ENCODE measurements at regions not wholly inside any gene's neighbourhood (a gene's known extent, or its start where the extent isn't known, plus 50 kb on each side); places are given as distances from the start of the nearest gene placed in this dataset.

DNA sequence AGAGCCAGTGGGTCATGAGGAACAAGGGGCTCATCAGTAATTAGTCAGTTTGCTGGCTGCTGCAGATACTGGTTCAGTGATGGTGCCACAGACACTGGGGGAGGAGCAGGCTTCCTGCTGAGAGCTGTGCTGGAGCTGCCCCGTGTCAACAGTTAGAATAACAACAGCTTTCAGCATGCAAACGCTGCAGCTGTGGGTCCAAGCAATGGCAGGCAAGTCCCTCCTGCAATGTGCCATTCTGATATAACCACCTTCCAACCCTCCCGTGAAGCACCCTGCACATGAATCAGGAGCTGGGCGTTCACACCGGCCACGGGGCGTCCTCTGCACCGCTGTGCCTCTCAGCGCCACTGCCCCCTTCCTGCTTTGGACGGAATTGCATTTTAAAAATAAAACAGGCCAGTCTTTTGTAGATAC is 258.4 kb upstream of the SFSWAP start:
- no peaks in the 10 kb centered on the region for H3K4me1 Mint-ChIP-seq (ENCODE audit: low read depth)
- DNase-seq (ENCODE audit: low spot score): no peak
- H3K4me3 Mint-ChIP-seq: no peak overlapping the region
- no peak overlapping the region for H3K27ac Mint-ChIP-seq
- intact Hi-C loops (cut with micrococcal nuclease): loop anchor here (1.0 kb wide), 1 partner anchor 347 kb away; no protein-coding TSS in a partner anchor
- no peaks in the 10 kb centered on the region for H3K36me3 Mint-ChIP-seq (ENCODE audit: low read depth)
- H3K27me3 Mint-ChIP-seq (ENCODE audit: insufficient read depth): peaks cover 5% of the 10 kb centered on the region
- H3K9me3 Mint-ChIP-seq: no peaks in the 10 kb centered on the region

DNA sequence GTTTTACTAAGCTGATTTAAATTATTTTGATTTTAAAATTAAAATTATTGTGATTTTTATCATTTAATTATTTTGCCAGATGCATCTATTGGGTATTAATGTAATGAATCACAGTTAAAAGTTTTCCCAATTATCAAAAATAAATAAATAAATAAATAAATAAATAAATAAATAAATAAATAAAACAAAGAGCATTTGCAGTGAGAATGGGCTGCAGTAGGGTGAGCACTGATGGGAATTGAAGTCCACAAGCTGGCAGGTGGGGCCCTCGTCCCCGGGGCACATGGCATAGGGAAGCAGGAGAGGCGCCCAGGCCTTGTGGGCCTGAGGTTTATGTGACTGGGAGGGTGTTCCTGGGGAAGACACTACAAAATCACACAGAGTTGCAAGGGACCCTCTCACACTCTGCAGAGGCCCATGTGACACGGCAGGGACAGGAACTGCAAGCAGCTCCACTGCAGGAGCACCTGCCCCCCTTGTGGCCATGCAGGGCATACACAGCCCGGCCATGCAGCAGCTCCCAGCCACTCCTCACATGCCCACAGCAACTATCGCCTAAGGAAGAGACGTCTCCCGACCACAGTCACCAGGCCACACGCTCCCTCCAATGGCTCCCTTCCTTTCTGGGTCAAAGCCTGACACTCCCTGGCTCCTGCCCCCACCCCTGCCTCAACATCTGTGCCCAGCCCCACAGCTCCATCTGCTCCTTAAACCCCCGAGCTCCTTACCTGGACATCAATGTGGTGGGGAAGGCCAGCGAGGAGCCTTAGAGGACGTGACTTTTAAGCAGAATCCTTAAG is 256.3 kb upstream of the SFSWAP start:
- Mint-ChIP-seq H3K9me3 (no peaks in the 10 kb centered on the region), H3K36me3 (ENCODE audit: low read depth) (no peaks in the 10 kb centered on the region), H3K27me3 (ENCODE audit: insufficient read depth) (peaks cover 2% of the 10 kb centered on the region), H3K27ac (no peak overlapping the region), H3K4me1 (ENCODE audit: low read depth) (no peaks in the 10 kb centered on the region), H3K4me3 (no peak overlapping the region)
- DNase-seq (ENCODE audit: low spot score): no peak
- intact Hi-C loops (cut with micrococcal nuclease): no loop called here

DNA sequence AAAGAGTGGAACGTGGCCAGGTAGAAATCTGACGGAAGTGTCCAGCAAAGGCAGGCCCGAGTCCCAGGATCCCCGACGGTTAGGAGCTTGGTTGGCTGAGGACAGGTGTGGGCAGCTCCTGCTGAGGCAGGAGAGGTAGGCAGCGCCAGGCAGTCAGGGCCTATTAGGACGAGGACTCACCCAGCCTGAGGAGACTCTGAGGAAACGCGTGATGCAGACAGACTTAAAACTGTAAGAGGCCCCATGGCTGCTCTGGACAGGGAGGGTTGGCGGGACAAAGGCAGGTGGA is 255.7 kb upstream of the SFSWAP start:
- Mint-ChIP-seq H3K4me3 (no peak overlapping the region), H3K4me1 (ENCODE audit: low read depth) (no peaks in the 10 kb centered on the region), H3K27ac (no peak overlapping the region), H3K36me3 (ENCODE audit: low read depth) (no peaks in the 10 kb centered on the region), H3K9me3 (no peaks in the 10 kb centered on the region), H3K27me3 (ENCODE audit: insufficient read depth) (peaks cover 2% of the 10 kb centered on the region)
- DNase-seq (ENCODE audit: low spot score): no peak
- intact Hi-C loops (cut with micrococcal nuclease): no loop called here

DNA sequence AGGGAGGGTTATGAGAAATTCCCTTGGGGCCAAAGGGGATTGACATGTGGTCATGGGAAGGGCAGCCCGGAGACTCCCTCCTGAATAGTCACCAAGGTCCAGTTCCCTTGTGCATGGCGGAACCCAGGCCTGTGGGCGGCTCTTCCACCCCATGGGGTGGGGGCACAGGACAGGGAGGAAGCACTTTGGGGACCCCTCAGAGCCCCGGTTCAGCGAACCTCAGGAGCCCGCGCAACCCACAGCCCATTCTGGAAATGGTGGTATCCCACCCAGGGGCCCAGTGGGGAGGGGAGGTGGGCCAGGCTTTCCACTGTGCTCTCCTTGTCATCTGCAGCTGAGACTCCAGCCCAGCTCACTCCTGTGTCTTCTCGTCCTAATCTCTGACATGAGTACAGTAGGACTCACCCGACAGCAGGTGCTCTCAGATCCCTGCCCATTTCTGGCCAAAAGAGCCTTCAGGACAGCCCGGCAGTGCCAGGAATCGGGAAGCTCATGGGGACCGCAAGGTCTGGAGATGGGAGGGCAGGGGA is 255.2 kb upstream of the SFSWAP start:
- no peaks in the 10 kb centered on the region for H3K4me1 Mint-ChIP-seq (ENCODE audit: low read depth)
- no peaks in the 10 kb centered on the region for H3K9me3 Mint-ChIP-seq
- intact Hi-C loops (cut with micrococcal nuclease): no loop called here
- H3K36me3 Mint-ChIP-seq (ENCODE audit: low read depth): no peaks in the 10 kb centered on the region
- H3K27me3 Mint-ChIP-seq (ENCODE audit: insufficient read depth): peaks cover 2% of the 10 kb centered on the region
- no peak overlapping the region for H3K27ac Mint-ChIP-seq
- DNase-seq (ENCODE audit: low spot score): no peak
- H3K4me3 Mint-ChIP-seq: no peak overlapping the region

DNA sequence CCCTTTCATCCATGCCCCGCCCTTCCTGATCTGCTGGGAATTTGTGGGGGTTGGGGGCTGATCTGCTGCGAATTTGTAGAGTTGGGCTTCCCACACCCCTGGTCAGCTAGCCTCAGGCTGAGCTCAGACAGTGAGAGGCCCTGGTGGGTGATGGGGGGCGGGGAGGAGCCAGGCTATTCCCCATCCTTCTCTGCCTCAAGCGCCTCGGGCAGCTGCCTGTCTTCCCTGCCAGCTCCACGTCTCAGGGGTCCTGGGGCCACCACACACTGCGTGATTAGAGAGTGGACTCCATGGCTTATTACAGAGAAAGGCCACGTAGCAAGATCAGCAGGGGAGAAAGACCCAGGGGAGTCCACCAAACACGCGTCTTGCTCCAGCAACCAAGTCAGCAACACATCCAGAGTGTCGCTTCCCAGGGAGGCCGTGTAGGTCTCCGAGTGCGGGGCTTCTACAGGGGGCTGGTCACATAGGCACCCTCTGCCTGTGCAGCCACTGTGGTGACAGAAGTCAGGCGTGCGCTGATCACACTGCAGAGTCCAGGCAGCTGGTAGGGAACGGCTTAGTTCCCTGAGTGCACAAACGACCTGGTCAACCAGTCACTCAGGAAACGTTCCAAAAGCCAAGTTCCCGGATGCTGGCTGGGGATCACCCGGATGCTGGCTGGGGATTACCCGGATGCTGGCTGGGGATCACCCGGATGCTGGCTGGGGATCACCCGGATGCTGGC is 254.4 kb upstream of the SFSWAP start:
- DNase-seq (ENCODE audit: low spot score): no peak
- Mint-ChIP-seq H3K36me3 (ENCODE audit: low read depth) (no peaks in the 10 kb centered on the region), H3K27ac (no peak overlapping the region), H3K4me1 (ENCODE audit: low read depth) (no peaks in the 10 kb centered on the region), H3K27me3 (ENCODE audit: insufficient read depth) (peaks cover 2% of the 10 kb centered on the region), H3K4me3 (no peak overlapping the region), H3K9me3 (no peaks in the 10 kb centered on the region)
- intact Hi-C loops (cut with micrococcal nuclease): no loop called here

DNA sequence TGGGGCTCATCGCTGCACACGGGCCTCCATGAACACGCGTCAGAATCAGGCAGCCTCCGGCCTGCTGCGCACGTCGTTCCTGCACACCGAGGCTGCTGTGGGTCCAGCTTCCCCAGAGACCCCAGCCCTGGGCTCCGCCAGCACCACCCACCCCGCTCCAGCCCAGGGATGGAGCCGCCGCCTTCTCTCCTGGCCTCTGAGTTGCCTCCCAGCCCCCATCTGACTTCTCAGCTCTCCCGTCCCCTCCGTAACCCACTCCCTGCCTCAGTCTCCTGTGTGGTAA is 253.9 kb upstream of the SFSWAP start:
- Mint-ChIP-seq H3K36me3 (ENCODE audit: low read depth) (no peaks in the 10 kb centered on the region), H3K9me3 (no peaks in the 10 kb centered on the region), H3K4me3 (no peak overlapping the region), H3K27me3 (ENCODE audit: insufficient read depth) (peaks cover 2% of the 10 kb centered on the region), H3K4me1 (ENCODE audit: low read depth) (no peaks in the 10 kb centered on the region), H3K27ac (no peak overlapping the region)
- intact Hi-C loops (cut with micrococcal nuclease): no loop called here
- no peak for DNase-seq (ENCODE audit: low spot score)

DNA sequence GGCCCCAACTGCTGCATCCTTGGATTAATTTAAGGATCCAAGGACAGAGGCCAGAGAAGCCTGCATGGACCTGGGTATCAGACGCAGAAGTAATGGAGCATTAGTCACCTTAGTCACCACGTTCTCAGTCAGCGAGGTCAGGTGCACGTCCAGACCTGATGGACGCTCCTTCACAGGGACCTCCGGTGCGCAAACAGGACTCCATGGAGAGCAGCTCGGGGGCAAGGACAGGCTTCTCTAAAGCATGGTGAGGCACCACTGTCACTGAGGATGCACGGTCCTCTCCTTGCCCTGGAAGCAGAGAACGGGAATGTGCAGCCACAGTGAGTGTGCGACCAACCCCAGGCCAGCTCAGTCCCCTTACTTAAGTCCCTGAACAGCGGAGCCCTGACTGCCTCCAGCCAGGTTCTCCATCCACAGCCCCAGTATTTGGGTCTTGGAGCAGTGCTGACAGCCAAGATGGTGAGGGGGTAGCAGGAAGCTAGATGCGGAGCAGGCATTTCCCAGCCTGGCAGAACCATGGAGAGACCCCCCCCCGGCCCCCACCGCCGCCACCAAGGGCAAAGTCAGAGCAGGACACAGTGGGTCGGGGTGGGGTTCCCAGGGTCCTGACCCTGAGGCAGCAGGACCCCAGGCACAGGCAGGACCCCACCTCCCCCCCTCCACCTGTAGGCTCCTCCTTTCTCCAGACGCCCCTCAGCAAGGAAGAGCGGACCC is 253.4 kb upstream of the SFSWAP start:
- no peaks in the 10 kb centered on the region for H3K36me3 Mint-ChIP-seq (ENCODE audit: low read depth)
- intact Hi-C loops (cut with micrococcal nuclease): no loop called here
- no peak for DNase-seq (ENCODE audit: low spot score)
- H3K9me3 Mint-ChIP-seq: no peaks in the 10 kb centered on the region
- H3K4me1 Mint-ChIP-seq (ENCODE audit: low read depth): no peaks in the 10 kb centered on the region
- no peak overlapping the region for H3K27ac Mint-ChIP-seq
- H3K27me3 Mint-ChIP-seq (ENCODE audit: insufficient read depth): peaks cover 7% of the 10 kb centered on the region
- H3K4me3 Mint-ChIP-seq: no peak overlapping the region

DNA sequence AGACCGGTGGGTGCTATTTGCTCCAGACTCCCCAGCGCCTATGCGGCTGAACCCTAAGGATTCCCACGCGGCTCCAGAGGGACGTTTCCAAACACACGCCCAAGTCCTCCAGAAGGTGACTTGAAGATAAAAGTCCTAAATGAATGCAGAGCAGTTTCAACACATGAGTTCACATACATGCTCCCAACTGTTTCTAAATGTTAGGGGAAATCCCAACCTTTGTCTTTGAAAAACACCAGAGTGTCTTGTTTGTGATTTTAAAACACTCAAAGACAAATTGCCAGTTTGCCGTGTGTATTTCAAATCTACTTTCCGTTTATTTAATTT is 252.9 kb upstream of the SFSWAP start:
- H3K36me3 Mint-ChIP-seq (ENCODE audit: low read depth): no peaks in the 10 kb centered on the region
- H3K9me3 Mint-ChIP-seq: no peaks in the 10 kb centered on the region
- no peak overlapping the region for H3K27ac Mint-ChIP-seq
- H3K4me1 Mint-ChIP-seq (ENCODE audit: low read depth): no peaks in the 10 kb centered on the region
- peaks cover 7% of the 10 kb centered on the region for H3K27me3 Mint-ChIP-seq (ENCODE audit: insufficient read depth)
- H3K4me3 Mint-ChIP-seq: no peak overlapping the region
- DNase-seq (ENCODE audit: low spot score): no peak
- intact Hi-C loops (cut with micrococcal nuclease): no loop called here

DNA sequence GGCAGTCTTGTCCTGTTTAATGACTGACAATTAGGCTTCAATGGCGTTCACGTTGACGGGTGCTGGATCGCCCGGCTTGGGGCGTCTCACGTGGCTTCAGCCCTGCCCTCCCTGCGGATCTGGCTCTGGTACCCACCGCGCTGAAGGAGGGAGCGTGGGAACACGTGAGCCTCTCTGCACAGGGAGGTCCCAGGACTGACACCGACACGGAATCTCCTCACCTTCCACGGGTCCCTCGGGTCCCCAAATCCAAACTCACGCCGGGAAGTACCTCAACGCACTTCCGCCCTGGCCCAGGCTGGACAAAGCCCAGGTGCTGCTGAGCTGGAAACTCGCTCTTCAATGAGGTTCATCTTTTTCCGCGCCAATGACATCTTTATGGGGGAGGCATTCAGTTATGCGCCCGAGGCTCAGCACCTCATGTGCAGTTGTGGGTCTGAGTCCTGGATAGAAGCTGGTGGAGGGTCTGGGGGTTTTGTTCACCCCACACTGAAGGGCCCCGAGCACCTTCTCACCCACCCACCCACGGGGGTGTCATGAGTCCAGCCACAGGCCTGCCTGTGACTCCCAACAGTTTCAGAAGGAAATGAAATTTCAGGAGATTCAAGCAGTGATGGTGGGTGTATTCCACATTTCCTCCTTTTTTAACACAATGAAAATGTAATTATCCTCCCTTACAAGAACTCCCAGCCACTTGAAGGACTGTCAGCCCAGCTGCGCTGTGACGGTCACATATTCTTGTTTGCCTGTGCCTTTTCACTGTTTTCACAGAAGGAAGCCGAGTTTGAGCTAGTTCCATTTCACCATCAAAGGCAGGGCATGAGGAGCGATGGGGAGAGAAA is 251.7 kb upstream of the SFSWAP start:
- Mint-ChIP-seq H3K27me3 (ENCODE audit: insufficient read depth) (peaks cover 10% of the 10 kb centered on the region), H3K36me3 (ENCODE audit: low read depth) (no peaks in the 10 kb centered on the region), H3K9me3 (no peaks in the 10 kb centered on the region), H3K4me1 (ENCODE audit: low read depth) (no peaks in the 10 kb centered on the region), H3K4me3 (no peak overlapping the region), H3K27ac (no peak overlapping the region)
- intact Hi-C loops (cut with micrococcal nuclease): no loop called here
- no peak for DNase-seq (ENCODE audit: low spot score)

DNA sequence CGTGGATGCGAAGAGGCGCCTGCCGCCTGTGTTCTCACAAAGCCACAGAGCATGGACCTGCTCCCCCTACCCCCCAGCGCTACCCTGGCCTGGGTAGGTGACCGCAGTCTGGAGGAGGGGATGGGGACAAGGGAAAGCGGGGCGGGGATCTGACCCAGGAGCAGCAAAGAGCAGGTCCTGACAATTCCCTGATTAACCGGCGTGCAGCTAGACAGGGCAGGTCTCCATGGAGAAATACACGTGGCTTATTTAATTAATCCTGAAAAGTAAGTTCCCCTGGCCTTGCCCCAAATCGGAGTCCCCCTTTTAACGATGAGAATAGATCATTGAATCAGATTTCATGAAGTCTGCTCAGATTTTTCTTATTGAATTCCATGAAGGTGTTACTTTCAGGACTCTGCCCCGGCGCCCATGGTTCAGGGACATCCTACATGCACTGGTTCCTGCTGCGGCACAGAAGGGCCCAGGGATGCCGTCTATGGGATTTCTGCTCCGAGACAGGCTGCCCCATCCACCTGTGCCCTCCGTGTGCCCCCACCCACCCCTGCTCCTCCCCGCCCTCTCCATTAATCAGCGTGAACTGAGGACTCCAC is 251.0 kb upstream of the SFSWAP start:
- no peak for DNase-seq (ENCODE audit: low spot score)
- no peak overlapping the region for H3K27ac Mint-ChIP-seq
- intact Hi-C loops (cut with micrococcal nuclease): no loop called here
- no peaks in the 10 kb centered on the region for H3K36me3 Mint-ChIP-seq (ENCODE audit: low read depth)
- H3K27me3 Mint-ChIP-seq (ENCODE audit: insufficient read depth): peaks cover 10% of the 10 kb centered on the region
- H3K4me3 Mint-ChIP-seq: no peak overlapping the region
- H3K4me1 Mint-ChIP-seq (ENCODE audit: low read depth): no peaks in the 10 kb centered on the region
- H3K9me3 Mint-ChIP-seq: no peaks in the 10 kb centered on the region

DNA sequence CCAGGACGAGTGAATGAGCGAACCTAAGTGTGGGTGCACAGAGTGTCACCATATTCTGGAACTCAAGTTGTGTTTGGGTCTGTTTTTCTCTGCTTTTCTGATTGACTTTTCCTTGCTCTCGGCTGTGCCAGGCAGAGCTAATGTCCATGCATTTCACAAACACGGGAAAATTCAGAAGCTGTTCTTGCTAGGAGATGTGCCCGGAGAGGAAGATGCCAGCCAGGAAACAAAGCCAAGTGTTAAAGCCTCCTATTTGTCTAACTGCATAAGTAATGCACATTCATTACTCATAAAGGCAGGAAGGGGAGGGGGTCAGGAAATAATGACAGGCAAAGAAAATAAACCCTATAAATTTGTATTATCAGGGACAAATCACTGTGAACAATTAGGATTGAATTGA is 250.4 kb upstream of the SFSWAP start:
- H3K9me3 Mint-ChIP-seq: no peaks in the 10 kb centered on the region
- H3K4me1 Mint-ChIP-seq (ENCODE audit: low read depth): no peaks in the 10 kb centered on the region
- intact Hi-C loops (cut with micrococcal nuclease): no loop called here
- no peaks in the 10 kb centered on the region for H3K36me3 Mint-ChIP-seq (ENCODE audit: low read depth)
- H3K27me3 Mint-ChIP-seq (ENCODE audit: insufficient read depth): peaks cover 10% of the 10 kb centered on the region
- no peak overlapping the region for H3K4me3 Mint-ChIP-seq
- H3K27ac Mint-ChIP-seq: no peak overlapping the region
- DNase-seq (ENCODE audit: low spot score): no peak

DNA sequence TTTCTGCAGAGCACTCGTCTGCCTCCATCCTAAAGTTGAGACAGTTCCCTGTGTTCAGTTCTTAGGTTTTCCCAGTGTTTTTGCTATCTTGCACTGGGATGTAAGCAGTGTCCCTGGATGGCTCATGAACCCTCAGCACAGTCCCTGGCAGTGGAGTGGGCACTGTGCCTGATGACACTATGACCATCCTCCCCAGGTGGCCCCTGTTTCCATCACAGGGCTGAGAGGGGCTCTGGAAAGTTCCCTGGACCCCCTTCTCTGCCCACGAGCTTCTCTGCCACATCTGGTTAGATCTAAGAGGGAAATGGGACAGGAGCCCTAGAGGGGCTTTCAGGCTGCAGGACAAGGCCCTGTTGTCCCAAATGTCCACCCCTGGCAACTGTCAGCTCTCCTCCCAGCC is 249.8 kb upstream of the SFSWAP start:
- no peaks in the 10 kb centered on the region for H3K4me1 Mint-ChIP-seq (ENCODE audit: low read depth)
- no peak overlapping the region for H3K4me3 Mint-ChIP-seq
- DNase-seq (ENCODE audit: low spot score): no peak
- no peaks in the 10 kb centered on the region for H3K36me3 Mint-ChIP-seq (ENCODE audit: low read depth)
- no peak overlapping the region for H3K27ac Mint-ChIP-seq
- intact Hi-C loops (cut with micrococcal nuclease): no loop called here
- no peaks in the 10 kb centered on the region for H3K9me3 Mint-ChIP-seq
- H3K27me3 Mint-ChIP-seq (ENCODE audit: insufficient read depth): peaks cover 10% of the 10 kb centered on the region

All from activated T-helper 1 cell treated with anti-CD3 and anti-CD28 coated beads, Interleukin-12 subunit alpha, Interleukin-12 subunit beta, Interleukin-2, Interleukin-4 antibody, amounts not matched to agents 30 ng/mL and 10 ng/mL and 1 ng/mL, durations not matched to agents 14 hours and 24 hours and 36 hours (primary cell).